ENCODE measurements at regions not wholly inside any gene's neighbourhood (a gene's known extent, or its start where the extent isn't known, plus 50 kb on each side); places are given as distances from the start of the nearest gene placed in this dataset.

GRCh38 chr5:158309088-158309807 lies 450.3 kb upstream of the CLINT1 start:
- DNase-seq (ENCODE audit: extremely low read depth in 1 of 2, low read depth in 1 of 2) = no peak

- no peak for DNase-seq (ENCODE audit: extremely low read depth in 1 of 2, low read depth in 1 of 2)
These were observed 449.6 kb upstream of the CLINT1 start for GRCh38 chr5:158308429-158309025.

GRCh38 chr5:158305861-158306260 lies 446.9 kb upstream of the CLINT1 start:
- no peak for DNase-seq (ENCODE audit: extremely low read depth in 1 of 2, low read depth in 1 of 2)

- DNase-seq (ENCODE audit: extremely low read depth in 1 of 2, low read depth in 1 of 2) = no peak
These were observed 445.7 kb upstream of the CLINT1 start for GRCh38 chr5:158304607-158305006.

GRCh38 chr5:158303883-158304282 lies 444.9 kb upstream of the CLINT1 start:
- no peak for DNase-seq (ENCODE audit: extremely low read depth in 1 of 2, low read depth in 1 of 2)

GRCh38 chr5:158303275-158303674 lies 444.3 kb upstream of the CLINT1 start:
- no peak for DNase-seq (ENCODE audit: extremely low read depth in 1 of 2, low read depth in 1 of 2)

- no peak for DNase-seq (ENCODE audit: extremely low read depth in 1 of 2, low read depth in 1 of 2)
These were observed 443.1 kb upstream of the CLINT1 start for GRCh38 chr5:158302029-158302428.

- no peak for DNase-seq (ENCODE audit: extremely low read depth in 1 of 2, low read depth in 1 of 2)
These were observed 442.2 kb upstream of the CLINT1 start for GRCh38 chr5:158301186-158301585.

- no peak for DNase-seq (ENCODE audit: extremely low read depth in 1 of 2, low read depth in 1 of 2)
These were observed 441.3 kb upstream of the CLINT1 start for GRCh38 chr5:158300256-158300655.

GRCh38 chr5:158297002-158297527 lies 438.1 kb upstream of the CLINT1 start:
- DNase-seq (ENCODE audit: extremely low read depth in 1 of 2, low read depth in 1 of 2) = no peak

GRCh38 chr5:158294701-158295100 lies 435.8 kb upstream of the CLINT1 start:
- DNase-seq (ENCODE audit: extremely low read depth in 1 of 2, low read depth in 1 of 2) = no peak

- DNase-seq (ENCODE audit: extremely low read depth in 1 of 2, low read depth in 1 of 2) = no peak
These were observed 434.0 kb upstream of the CLINT1 start for GRCh38 chr5:158292981-158293380.

- no peak for DNase-seq (ENCODE audit: extremely low read depth in 1 of 2, low read depth in 1 of 2)
These were observed 431.0 kb upstream of the CLINT1 start for GRCh38 chr5:158289967-158290366.

GRCh38 chr5:158288272-158288657 lies 429.3 kb upstream of the CLINT1 start:
- DNase-seq (ENCODE audit: extremely low read depth in 1 of 2, low read depth in 1 of 2) = no peak

GRCh38 chr5:158287643-158288271 lies 428.8 kb upstream of the CLINT1 start:
- no peak for DNase-seq (ENCODE audit: extremely low read depth in 1 of 2, low read depth in 1 of 2)

GRCh38 chr5:158286827-158287226 lies 427.9 kb upstream of the CLINT1 start:
- DNase-seq (ENCODE audit: extremely low read depth in 1 of 2, low read depth in 1 of 2) = no peak

- DNase-seq (ENCODE audit: extremely low read depth in 1 of 2, low read depth in 1 of 2) = no peak
These were observed 426.8 kb upstream of the CLINT1 start for GRCh38 chr5:158285698-158286097.

- DNase-seq (ENCODE audit: extremely low read depth in 1 of 2, low read depth in 1 of 2) = no peak
These were observed 425.3 kb upstream of the CLINT1 start for GRCh38 chr5:158284242-158284641.

- DNase-seq (ENCODE audit: extremely low read depth in 1 of 2, low read depth in 1 of 2) = no peak
These were observed 424.5 kb upstream of the CLINT1 start for GRCh38 chr5:158283397-158283796.

GRCh38 chr5:158278216-158278925 lies 419.4 kb upstream of the CLINT1 start:
- no peak for DNase-seq (ENCODE audit: extremely low read depth in 1 of 2, low read depth in 1 of 2)

GRCh38 chr5:158277276-158277675 lies 418.3 kb upstream of the CLINT1 start:
- no peak for DNase-seq (ENCODE audit: extremely low read depth in 1 of 2, low read depth in 1 of 2)
